ENCODE measurements at regions not wholly inside any gene's neighbourhood (a gene's known extent, or its start where the extent isn't known, plus 50 kb on each side); places are given as distances from the start of the nearest gene placed in this dataset.

DNA sequence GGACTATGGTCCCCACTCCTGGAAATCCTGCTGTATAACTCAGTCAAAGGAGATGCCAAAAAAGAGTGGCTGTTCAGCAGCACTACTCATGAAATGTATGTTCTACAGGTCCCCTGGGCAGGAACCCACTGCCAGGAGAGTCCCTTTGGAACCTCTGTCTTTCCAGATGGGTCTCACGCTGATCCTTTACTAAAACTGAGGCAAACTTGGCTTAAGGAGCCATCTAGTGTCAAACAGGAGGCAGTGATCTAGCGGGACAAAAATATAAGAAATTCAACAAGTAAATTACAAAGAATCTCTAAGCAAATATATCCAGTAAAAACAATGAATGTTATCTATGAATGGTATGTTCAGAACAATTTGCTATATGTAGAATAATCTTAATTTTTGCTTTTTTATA is 80.5 kb upstream of the PRMT6 start:
- H3K4me3 ChIP-seq (ENCODE audit: low read depth, low read length), result no peak overlapping the region
- DNase-seq (ENCODE audit: low read depth), result peak; percentile 19
- TF ChIP-seq, protein P1, sequence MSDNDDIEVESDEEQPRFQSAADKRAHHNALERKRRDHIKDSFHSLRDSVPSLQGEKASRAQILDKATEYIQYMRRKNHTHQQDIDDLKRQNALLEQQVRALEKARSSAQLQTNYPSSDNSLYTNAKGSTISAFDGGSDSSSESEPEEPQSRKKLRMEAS (IDR thresholded peaks at IDR 0.05; ENCODE audit: low read depth, low read length), result no peak
- TF ChIP-seq POLR2A (IDR thresholded peaks at IDR 0.05; ENCODE audit: extremely low read depth, insufficient read length), result no peak
- TF ChIP-seq, protein P2, sequence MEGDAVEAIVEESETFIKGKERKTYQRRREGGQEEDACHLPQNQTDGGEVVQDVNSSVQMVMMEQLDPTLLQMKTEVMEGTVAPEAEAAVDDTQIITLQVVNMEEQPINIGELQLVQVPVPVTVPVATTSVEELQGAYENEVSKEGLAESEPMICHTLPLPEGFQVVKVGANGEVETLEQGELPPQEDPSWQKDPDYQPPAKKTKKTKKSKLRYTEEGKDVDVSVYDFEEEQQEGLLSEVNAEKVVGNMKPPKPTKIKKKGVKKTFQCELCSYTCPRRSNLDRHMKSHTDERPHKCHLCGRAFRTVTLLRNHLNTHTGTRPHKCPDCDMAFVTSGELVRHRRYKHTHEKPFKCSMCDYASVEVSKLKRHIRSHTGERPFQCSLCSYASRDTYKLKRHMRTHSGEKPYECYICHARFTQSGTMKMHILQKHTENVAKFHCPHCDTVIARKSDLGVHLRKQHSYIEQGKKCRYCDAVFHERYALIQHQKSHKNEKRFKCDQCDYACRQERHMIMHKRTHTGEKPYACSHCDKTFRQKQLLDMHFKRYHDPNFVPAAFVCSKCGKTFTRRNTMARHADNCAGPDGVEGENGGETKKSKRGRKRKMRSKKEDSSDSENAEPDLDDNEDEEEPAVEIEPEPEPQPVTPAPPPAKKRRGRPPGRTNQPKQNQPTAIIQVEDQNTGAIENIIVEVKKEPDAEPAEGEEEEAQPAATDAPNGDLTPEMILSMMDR (IDR thresholded peaks at IDR 0.05; ENCODE audit: low read depth, low read length), result peak; percentile 11

DNA sequence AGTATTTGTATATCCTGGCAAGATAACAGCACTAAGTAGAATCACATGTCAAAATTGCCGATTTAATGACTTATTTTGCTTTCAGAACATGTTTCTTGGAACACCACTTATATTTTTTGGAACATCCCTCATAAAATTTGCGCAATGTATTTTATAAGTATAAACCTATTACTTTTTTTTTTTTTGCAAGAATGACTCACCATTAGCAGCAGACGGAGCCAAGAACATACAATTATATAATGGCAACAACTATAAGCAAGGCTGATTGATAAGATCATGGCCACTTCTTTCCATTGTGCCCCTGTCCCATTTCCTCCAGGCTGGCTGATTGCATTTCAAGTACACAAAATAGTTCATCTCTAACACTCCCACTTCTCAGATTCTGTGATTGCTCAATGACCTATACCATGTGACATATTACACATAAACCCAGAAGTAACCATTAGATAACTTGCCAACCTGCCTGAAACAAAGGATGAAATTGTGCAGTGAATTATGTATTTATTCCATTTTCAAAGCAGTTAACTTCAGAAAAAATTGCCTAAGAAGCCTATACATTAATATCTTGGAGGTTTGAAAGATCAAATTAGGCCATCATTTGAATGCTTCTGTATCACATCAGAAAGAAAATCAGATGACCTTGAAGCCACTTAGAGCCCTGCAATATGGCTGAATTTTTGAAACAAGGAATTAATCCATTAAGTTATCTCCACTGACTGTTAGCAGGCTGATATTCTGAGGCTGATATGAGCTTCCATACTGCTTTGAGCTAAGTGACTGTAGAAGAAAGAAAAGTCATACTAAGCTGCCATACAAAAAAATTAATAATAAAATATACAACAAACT is 77.8 kb upstream of the PRMT6 start:
- H3K4me3 ChIP-seq (ENCODE audit: low read depth, low read length), result no peak overlapping the region
- TF ChIP-seq POLR2A (IDR thresholded peaks at IDR 0.05; ENCODE audit: extremely low read depth, insufficient read length), result no peak
- TF ChIP-seq MYC (IDR thresholded peaks at IDR 0.05; ENCODE audit: low read depth, low read length), result no peak
- TF ChIP-seq, protein P1 (IDR thresholded peaks at IDR 0.05; ENCODE audit: low read depth, low read length), result no peak
- TF ChIP-seq, protein P2 (IDR thresholded peaks at IDR 0.05; ENCODE audit: low read depth, low read length), result no peak
- peak; percentile 6 for DNase-seq (ENCODE audit: low read depth)

DNA sequence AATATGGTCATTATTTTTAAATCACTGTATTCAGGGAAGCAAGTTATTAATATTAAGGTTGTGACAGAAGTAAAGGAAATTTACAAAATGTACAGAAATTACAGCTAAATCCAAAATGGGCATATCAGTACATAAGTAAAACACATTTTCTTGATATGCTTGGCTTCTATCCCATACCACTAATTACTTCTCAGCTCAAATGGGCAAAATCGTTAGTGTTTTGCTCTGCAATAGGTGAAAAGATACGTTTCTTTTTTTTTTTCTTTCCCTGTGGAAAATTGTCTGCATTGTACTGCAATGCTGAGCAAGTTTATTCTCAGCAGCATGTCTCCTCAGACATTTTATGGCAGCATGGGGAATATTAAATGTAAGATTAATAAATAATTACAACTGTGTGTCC is 77.1 kb upstream of the PRMT6 start:
- no peak for TF ChIP-seq POLR2A (IDR thresholded peaks at IDR 0.05; ENCODE audit: extremely low read depth, insufficient read length)
- TF ChIP-seq, protein P1 (IDR thresholded peaks at IDR 0.05; ENCODE audit: low read depth, low read length), result no peak
- TF ChIP-seq, protein P2 (IDR thresholded peaks at IDR 0.05; ENCODE audit: low read depth, low read length), result no peak
- no peak for TF ChIP-seq MYC (IDR thresholded peaks at IDR 0.05; ENCODE audit: low read depth, low read length)
- no peak for DNase-seq (ENCODE audit: low read depth)
- H3K4me3 ChIP-seq (ENCODE audit: low read depth, low read length), result no peak overlapping the region

DNA sequence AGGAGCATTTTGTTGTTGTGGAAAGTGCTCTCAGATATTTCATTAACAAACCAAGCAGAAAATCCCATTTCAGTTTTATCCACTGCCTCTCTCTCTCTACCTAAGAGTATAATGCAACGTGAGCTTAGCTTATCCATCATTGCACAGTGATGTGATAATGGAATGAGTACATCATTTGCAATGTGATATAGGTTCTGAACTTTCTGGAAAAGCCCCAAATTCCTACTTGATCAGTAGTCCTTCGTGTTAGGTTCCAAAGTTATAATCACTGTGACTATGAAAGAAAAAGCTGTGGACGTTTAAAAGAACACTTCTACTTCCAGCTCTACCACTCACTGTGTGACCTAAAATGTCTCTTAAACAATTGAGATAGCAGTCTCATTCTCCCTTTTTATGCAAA is 76.4 kb upstream of the PRMT6 start:
- H3K4me3 ChIP-seq (ENCODE audit: low read depth, low read length), result no peak overlapping the region
- TF ChIP-seq MYC (IDR thresholded peaks at IDR 0.05; ENCODE audit: low read depth, low read length) (no peak), POLR2A (IDR thresholded peaks at IDR 0.05; ENCODE audit: extremely low read depth, insufficient read length) (no peak)
- TF ChIP-seq, protein P2 (IDR thresholded peaks at IDR 0.05; ENCODE audit: low read depth, low read length), result no peak
- TF ChIP-seq, protein P1 (IDR thresholded peaks at IDR 0.05; ENCODE audit: low read depth, low read length), result no peak
- DNase-seq (ENCODE audit: low read depth), result no peak

DNA sequence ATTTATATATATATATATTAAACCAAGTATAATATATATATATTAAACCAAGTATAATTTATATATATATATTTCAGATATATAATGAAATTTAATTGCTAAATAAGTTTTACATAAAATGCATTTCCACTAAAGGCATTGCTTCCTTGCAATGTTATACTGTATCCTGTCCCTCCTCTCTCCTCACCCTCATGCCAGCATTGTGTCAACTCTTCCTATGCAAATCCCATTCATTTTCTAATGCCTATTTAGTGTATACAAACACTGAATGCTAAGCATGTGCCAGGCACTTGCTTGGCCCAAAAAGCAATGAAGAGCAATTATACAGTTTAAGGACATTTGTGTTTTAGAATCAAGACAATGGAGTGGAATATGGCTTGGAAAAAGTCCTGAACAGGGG is 71.7 kb upstream of the PRMT6 start:
- TF ChIP-seq, protein P1 (IDR thresholded peaks at IDR 0.05; ENCODE audit: low read depth, low read length), result no peak
- TF ChIP-seq POLR2A (IDR thresholded peaks at IDR 0.05; ENCODE audit: extremely low read depth, insufficient read length) (no peak), MYC (IDR thresholded peaks at IDR 0.05; ENCODE audit: low read depth, low read length) (no peak)
- TF ChIP-seq, protein P2 (IDR thresholded peaks at IDR 0.05; ENCODE audit: low read depth, low read length), result no peak
- no peak overlapping the region for H3K4me3 ChIP-seq (ENCODE audit: low read depth, low read length)
- DNase-seq (ENCODE audit: low read depth), result no peak
